SK-N-SH treated with all-trans-retinoic acid at 6 μM for 48 hours (cell line): ENCODE measurements at regions not wholly inside any gene's neighbourhood (a gene's known extent, or its start where the extent isn't known, plus 50 kb on each side); places are given as distances from the start of the nearest gene placed in this dataset.

Experiments used
- ARNTL ChIP-seq: fragments of 450-650 bp; formaldehyde crosslinking; IDR thresholded peaks from 2 replicates; pipeline ENCODE4 v1.5.0; 2020; ENCODE audit warnings: low read depth, mild to moderate bottlenecking, moderate library complexity, borderline replicate concordance
- BACH2 ChIP-seq: fragments of 250-450 bp; sonication (Bioruptor Pico); IDR thresholded peaks from 2 replicates; pipeline ENCODE4 v1.9.0; 2021; ENCODE audit warnings: mild to moderate bottlenecking, borderline replicate concordance
- CSRNP3 ChIP-seq: fragments of 250-450 bp; sonication (Bioruptor Pico); IDR thresholded peaks from 2 replicates; pipeline ENCODE4 v1.5.1; 2021; ENCODE audit warnings: mild to moderate bottlenecking, moderate library complexity
- ESRRG ChIP-seq: fragments of 250-450 bp; sonication (Bioruptor Pico); IDR thresholded peaks from 2 replicates; pipeline ENCODE4 v1.6.1; 2021; ENCODE audit warnings: mild to moderate bottlenecking
- ISL1 ChIP-seq: fragments of 250-450 bp; sonication (Bioruptor Pico); IDR thresholded peaks from 2 replicates; pipeline ENCODE4 v2.1.2; 2022; ENCODE audit warnings: mild to moderate bottlenecking, moderate library complexity
- PATZ1 ChIP-seq: fragments of 250-450 bp; sonication (Bioruptor Pico); IDR thresholded peaks from 2 replicates; pipeline ENCODE4 v1.8.0; 2020; ENCODE audit warnings: mild to moderate bottlenecking, moderate library complexity, borderline replicate concordance
- POU6F1 ChIP-seq: fragments of 250-450 bp; sonication (Bioruptor Pico); IDR thresholded peaks from 2 replicates; pipeline ENCODE4 v1.8.0; 2021; ENCODE audit warnings: low read depth, mild to moderate bottlenecking, moderate library complexity, borderline replicate concordance
- RARB ChIP-seq: fragments of 250-450 bp; sonication (Bioruptor Pico); IDR thresholded peaks from 2 replicates; pipeline ENCODE4 v1.8.0; 2021; ENCODE audit warnings: mild to moderate bottlenecking, moderate library complexity
- ZFP3 ChIP-seq: fragments of 250-450 bp; sonication (Bioruptor Pico); IDR thresholded peaks from 2 replicates; pipeline ENCODE4 v1.5.0; 2020; ENCODE audit warnings: mild to moderate bottlenecking, moderate library complexity
- ZFP30 ChIP-seq: fragments of 450-650 bp; formaldehyde crosslinking; IDR thresholded peaks from 2 replicates; pipeline ENCODE4 v1.5.0; 2022; ENCODE audit warnings: mild to moderate bottlenecking, moderate library complexity
- ZNF70 ChIP-seq: fragments of 450-650 bp; formaldehyde crosslinking; IDR thresholded peaks from 2 replicates; pipeline ENCODE4 v1.5.0; 2020; ENCODE audit warnings: mild to moderate bottlenecking, moderate library complexity
- ZNF8 ChIP-seq: fragments of 450-650 bp; formaldehyde crosslinking; IDR thresholded peaks from 2 replicates; pipeline ENCODE4 v1.5.0; 2020; ENCODE audit warnings: mild to moderate bottlenecking, moderate library complexity

DNA sequence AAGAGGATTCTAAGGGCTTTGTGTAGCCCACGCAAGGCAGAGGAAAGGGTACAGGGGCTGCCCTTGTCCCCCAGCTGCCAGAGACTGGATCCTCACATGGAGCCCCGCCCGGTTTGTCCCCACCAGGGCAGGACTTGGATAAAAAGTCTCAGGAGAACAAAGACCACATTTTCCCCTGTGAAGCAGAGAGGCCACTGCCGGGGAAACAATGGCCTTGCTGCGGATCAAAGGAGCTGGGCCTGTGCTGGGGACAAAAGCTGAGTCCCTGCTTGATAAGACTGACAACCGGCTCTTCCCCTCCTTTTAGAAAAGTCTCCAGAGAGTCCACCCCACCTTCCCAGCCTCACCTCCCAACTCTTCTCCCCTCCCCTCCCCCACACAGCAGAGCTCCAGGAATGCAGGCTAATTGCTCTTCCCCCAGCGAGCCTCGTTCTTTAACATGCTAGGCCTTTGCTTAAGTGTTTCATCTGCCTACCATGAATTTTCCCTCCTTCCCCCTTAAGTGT is 142.4 kb downstream of the PLPP3 start:
- TF ChIP-seq CSRNP3 (CRISPR knock-in tag) (no peak), ISL1 (CRISPR knock-in tag) (no peak), PATZ1 (CRISPR knock-in tag) (no peak), ZFP30 (no peak), ZNF70 (CRISPR knock-in tag) (no peak), ESRRG (CRISPR knock-in tag) (no peak), RARB (CRISPR knock-in tag) (no peak), POU6F1 (CRISPR knock-in tag) (no peak), ZFP3 (CRISPR knock-in tag) (no peak), BACH2 (CRISPR knock-in tag) (no peak), ZNF8 (CRISPR knock-in tag) (no peak), ARNTL (no peak)
